Gastrocnemius medialis (tissue), 4 donors: ENCODE measurements at regions not wholly inside any gene's neighbourhood (a gene's known extent, or its start where the extent isn't known, plus 50 kb on each side); places are given as distances from the start of the nearest gene placed in this dataset.

Experiments
- ATAC-seq, 2 donors: fragments of 150-250 bp; one replicate each; pipeline ENCODE4 v1.9.1; 2016
- DNase-seq, 2 donors: peaks; one replicate each; pipeline ENCODE4 v3.0.0-alpha.2; 2019
- H3K27ac ChIP-seq, 4 donors: fragments of 200-600 bp; sonication (generic); 1 replicate in 1 of 4; 2 replicates in 3 of 4; pipeline ENCODE4 v1.5.1; 2016 to 2018; ENCODE audit warnings: mild to moderate bottlenecking in 2 of 4, moderate library complexity in 1 of 4
- H3K27me3 ChIP-seq, 3 donors: fragments of 200-600 bp; sonication (generic) in 2 of 3; 1 replicate in 1 of 3; 2 replicates in 2 of 3; pipeline versions ENCODE4 v1.5.1 to v1.6.0; 2016 to 2019; ENCODE audit warnings: mild to moderate bottlenecking in 1 of 3, moderate library complexity in 1 of 3
- H3K36me3 ChIP-seq, 2 donors: fragments of 200-600 bp; sonication (generic) in 1 of 2; one replicate each; pipeline ENCODE4 v1.5.1; 2017 to 2018
- H3K4me1 ChIP-seq, 2 donors: fragments of 200-600 bp; sonication (generic) in 1 of 2; one replicate each; pipeline ENCODE4 v1.5.1; 2016 to 2017; ENCODE audit warnings: mild to moderate bottlenecking in 2 of 2
- H3K4me3 ChIP-seq, 4 donors: fragments of 200-600 bp; sonication (generic) in 3 of 4; 1 replicate in 1 of 4; 2 replicates in 3 of 4; pipeline ENCODE4 v1.5.1; 2016 to 2019; ENCODE audit warnings: mild to moderate bottlenecking in 2 of 4
- H3K9me3 ChIP-seq, 3 donors: fragments of 200-600 bp; sonication (generic) in 2 of 3; 1 replicate in 1 of 3; 2 replicates in 2 of 3; pipeline ENCODE4 v1.5.1; 2016 to 2019
- CTCF ChIP-seq, 5 experiments: fragments of 450-650 bp in 3 of 5; fragments of 200-600 bp in 2 of 5; sonication (generic) in 2 of 5; IDR thresholded peaks in 4 of 5; conservative IDR thresholded peaks in 1 of 5; 1 replicate in 4 of 5; 2 replicates in 1 of 5; pipeline ENCODE4 v1.5.1; 2016 to 2019; ENCODE audit warnings: antibody characterized with exemption in 5 of 5, mild to moderate bottlenecking in 3 of 5, moderate library complexity in 3 of 5
- POLR2A ChIP-seq, 2 donors: fragments of 450-650 bp; IDR thresholded peaks; one replicate each; pipeline ENCODE4 v1.6.1; 2017; ENCODE audit warnings: antibody characterized with exemption in 2 of 2, mild to moderate bottlenecking in 2 of 2, moderate library complexity in 2 of 2
- in situ Hi-C, 4 donors: fragments of 200-750 bp; cut with MboI; loops; one replicate each; pipeline versions ENCODE4 v1.15.0 to v1.8.0; 2017; ENCODE audit warnings: low sequenced_read_pairs in 4 of 4
- intact Hi-C: fragments of 100-400 bp; cut with DNase I; formaldehyde crosslinking; loops from one replicate; pipeline ENCODE4 v1.15.1; 2023; ENCODE audit warnings: low total_unique reads

DNA sequence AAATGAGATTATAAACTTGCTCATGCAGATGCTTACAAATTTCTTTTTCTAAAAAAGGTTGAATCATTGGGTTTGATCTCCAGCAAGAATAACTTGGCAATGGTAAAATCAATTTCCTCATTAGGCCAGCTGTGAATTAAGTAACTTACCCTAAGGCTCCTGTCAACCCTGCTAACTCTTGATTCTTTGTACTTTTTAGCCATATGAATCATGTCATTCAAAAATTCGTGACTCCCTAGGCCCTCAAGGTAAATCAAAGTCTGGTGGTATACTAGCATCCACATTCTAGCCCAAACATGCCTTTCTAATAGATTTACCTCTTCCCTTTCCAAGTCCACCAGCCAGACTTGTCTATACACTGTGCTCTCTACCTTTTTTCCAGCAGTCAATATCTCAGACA is 420.8 kb upstream of the BRINP1 start:
- in situ Hi-C loops: no loop called here
- H3K36me3 ChIP-seq: no peaks in the 10 kb centered on the region
- no peak overlapping the region for H3K4me3 ChIP-seq
- no peak for ATAC-seq
- no peaks in the 10 kb centered on the region for H3K27me3 ChIP-seq
- intact Hi-C loops: no loop called here
- H3K9me3 ChIP-seq: no peaks in the 10 kb centered on the region
- TF ChIP-seq POLR2A (IDR thresholded peaks at IDR 0.05) (no peak), CTCF (IDR thresholded peaks at IDR 0.05 in 4 of 5, conservative IDR thresholded peaks at IDR 0.05 in 1 of 5) (no peak)
- no peak overlapping the region for H3K27ac ChIP-seq
- no peak for DNase-seq
- peaks cover 0 to 9% of the 10 kb centered on the region in 2 donors for H3K4me1 ChIP-seq

- peak in 1 of 2 donors; percentile 74 for ATAC-seq
- intact Hi-C loops: no loop called here
- no peak for TF ChIP-seq POLR2A (IDR thresholded peaks at IDR 0.05)
These were observed 419.7 kb upstream of the BRINP1 start for GRCh38 chr9:119788921-119789320.

DNA sequence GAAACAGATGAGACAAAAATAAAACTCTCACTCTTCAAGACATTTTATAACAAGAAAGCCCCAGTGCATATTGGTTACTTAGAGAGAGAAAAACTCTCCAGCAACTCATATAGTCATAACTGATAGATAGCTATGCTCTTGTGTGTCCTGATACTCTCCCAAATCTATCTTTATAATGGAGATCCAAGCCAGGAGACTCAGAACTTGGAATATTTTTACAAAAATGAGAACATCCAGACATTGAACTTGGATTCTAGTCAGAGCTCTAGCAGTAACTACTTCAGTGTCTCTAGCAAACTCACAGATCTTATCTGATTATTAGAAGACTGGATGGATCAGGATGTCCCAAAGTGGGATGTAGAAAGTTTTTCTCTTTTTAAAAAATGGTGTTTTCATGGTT is 412.7 kb upstream of the BRINP1 start:
- intact Hi-C loops: no loop called here
- Histone ChIP-seq H3K27ac (no peak overlapping the region), H3K4me3 (no peak overlapping the region), H3K27me3 (no peaks in the 10 kb centered on the region), H3K4me1 (no peaks in the 10 kb centered on the region), H3K36me3 (no peaks in the 10 kb centered on the region), H3K9me3 (no peaks in the 10 kb centered on the region)
- in situ Hi-C loops: no loop called here
- ATAC-seq (no peak), DNase-seq (no peak)
- TF ChIP-seq POLR2A (IDR thresholded peaks at IDR 0.05) (no peak), CTCF (IDR thresholded peaks at IDR 0.05 in 4 of 5, conservative IDR thresholded peaks at IDR 0.05 in 1 of 5) (no peak)

More at GRCh38 chr9:119788921-119789320, 419.7 kb upstream of the BRINP1 start:
- Histone ChIP-seq H3K36me3 (no peaks in the 10 kb centered on the region), H3K9me3 (no peaks in the 10 kb centered on the region), H3K4me3 (no peak overlapping the region), H3K27ac (no peak overlapping the region), H3K27me3 (no peaks in the 10 kb centered on the region), H3K4me1 (peaks cover 0 to 9% of the 10 kb centered on the region in 2 donors)
- in situ Hi-C loops: no loop called here
- no peak for DNase-seq

DNA sequence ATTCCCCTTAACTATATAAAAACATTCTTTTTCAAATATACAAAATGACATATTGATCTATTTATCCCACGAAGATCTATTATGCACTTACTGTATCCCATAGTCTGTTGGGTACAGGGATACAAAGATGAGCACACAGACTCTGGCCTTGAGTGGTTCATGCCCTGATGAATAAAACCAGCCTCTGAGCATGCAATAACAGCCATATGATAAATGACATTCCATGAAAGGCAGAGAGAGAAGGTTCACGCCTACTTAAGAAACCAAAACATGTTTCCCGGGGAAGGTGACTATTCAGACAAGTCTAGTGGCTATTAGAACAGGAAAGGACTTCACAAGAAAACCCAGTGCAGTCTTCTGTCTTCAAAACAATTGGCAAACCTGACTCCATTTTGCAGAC is 406.2 kb upstream of the BRINP1 start:
- Histone ChIP-seq H3K9me3 (no peaks in the 10 kb centered on the region), H3K4me3 (no peak overlapping the region), H3K27me3 (no peaks in the 10 kb centered on the region), H3K27ac (no peak overlapping the region), H3K36me3 (no peaks in the 10 kb centered on the region), H3K4me1 (no peaks in the 10 kb centered on the region)
- intact Hi-C loops (no loop called here), in situ Hi-C loops (no loop called here)
- DNase-seq: no peak
- TF ChIP-seq POLR2A (IDR thresholded peaks at IDR 0.05): no peak
- TF ChIP-seq CTCF (IDR thresholded peaks at IDR 0.05 in 4 of 5, conservative IDR thresholded peaks at IDR 0.05 in 1 of 5): no peak
- ATAC-seq: no peak

DNA sequence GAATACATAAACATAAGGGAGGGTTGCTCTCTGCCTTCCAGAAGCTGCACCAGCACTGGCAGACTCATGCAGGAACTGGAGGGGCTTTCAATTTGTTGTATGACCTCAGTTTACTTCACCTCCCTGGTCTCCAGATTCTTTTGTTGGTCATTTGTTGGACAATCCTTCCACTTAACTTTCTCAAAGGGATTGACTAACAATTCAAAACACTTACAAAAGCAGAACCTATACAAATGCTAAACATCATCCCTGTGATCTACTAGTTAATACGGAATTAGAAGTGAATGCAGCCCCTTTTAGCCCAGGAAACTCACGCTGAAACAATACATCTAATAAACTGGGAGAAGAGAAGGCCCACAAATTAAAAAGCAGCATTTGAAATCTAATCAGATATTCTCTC is 404.6 kb upstream of the BRINP1 start:
- no peak for ATAC-seq
- H3K4me1 ChIP-seq: no peaks in the 10 kb centered on the region
- intact Hi-C loops: no loop called here
- no peak for DNase-seq
- H3K9me3 ChIP-seq: no peaks in the 10 kb centered on the region
- H3K27me3 ChIP-seq: no peaks in the 10 kb centered on the region
- H3K4me3 ChIP-seq: no peak overlapping the region
- in situ Hi-C loops: no loop called here
- no peaks in the 10 kb centered on the region for H3K36me3 ChIP-seq
- no peak for TF ChIP-seq CTCF (IDR thresholded peaks at IDR 0.05 in 4 of 5, conservative IDR thresholded peaks at IDR 0.05 in 1 of 5)
- no peak for TF ChIP-seq POLR2A (IDR thresholded peaks at IDR 0.05)
- no peak overlapping the region for H3K27ac ChIP-seq
